Heart left ventricle (tissue), 16 donors: ENCODE measurements at regions not wholly inside any gene's neighbourhood (a gene's known extent, or its start where the extent isn't known, plus 50 kb on each side); places are given as distances from the start of the nearest gene placed in this dataset.
A peak's percentile ranks its signal among the peaks of the same experiment; 100 is the strongest.

Experiments used
- ATAC-seq, 4 donors: fragments of 200-7000 bp; cut with Tn5 transposase; one replicate each; pipeline ENCODE4 v1.9.1; 2020 to 2022; ENCODE audit warnings: moderate library complexity in 4 of 4, mild to moderate bottlenecking in 3 of 4, moderate number of reproducible peaks in 1 of 4
- DNase-seq, 5 donors: peaks; one replicate each; pipeline ENCODE4 v3.0.0-alpha.2; 2020
- H3K27ac ChIP-seq, 12 donors: fragments of 200-600 bp; sonication (generic) in 4 of 12; one replicate each; pipeline versions ENCODE4 v1.5.0 to v1.8.0; 2016 to 2022; ENCODE audit warnings: mild to moderate bottlenecking in 2 of 12
- H3K27me3 ChIP-seq, 9 donors: fragments of 200-600 bp; sonication (generic) in 2 of 9; one replicate each; pipeline versions ENCODE4 v1.5.1 to v1.8.0; 2016 to 2022; ENCODE audit warnings: mild to moderate bottlenecking in 3 of 9
- H3K36me3 ChIP-seq, 9 donors: fragments of 200-600 bp; sonication (generic) in 2 of 9; one replicate each; pipeline versions ENCODE4 v1.5.0 to v1.8.0; 2018 to 2022; ENCODE audit warnings: mild to moderate bottlenecking in 2 of 9
- H3K4me1 ChIP-seq, 12 donors: fragments of 200-600 bp; sonication (generic) in 4 of 12; one replicate each; pipeline versions ENCODE4 v1.5.0 to v1.8.0; 2016 to 2022; ENCODE audit warnings: mild to moderate bottlenecking in 3 of 12
- H3K4me3 ChIP-seq, 12 donors: fragments of 200-600 bp; sonication (generic) in 4 of 12; one replicate each; pipeline versions ENCODE4 v1.5.0 to v1.8.0; 2017 to 2022; ENCODE audit warnings: mild to moderate bottlenecking in 9 of 12, moderate library complexity in 4 of 12
- H3K9me3 ChIP-seq, 12 donors: fragments of 200-600 bp; sonication (generic) in 4 of 12; one replicate each; pipeline versions ENCODE4 v1.5.0 to v1.8.0; 2016 to 2022; ENCODE audit warnings: mild to moderate bottlenecking in 1 of 12
- CTCF ChIP-seq, 12 donors: fragments of 200-600 bp; sonication (generic) in 4 of 12; IDR thresholded peaks; one replicate each; pipeline versions ENCODE4 v1.5.0 to v1.8.0; 2018 to 2022; ENCODE audit warnings: antibody characterized with exemption in 12 of 12, mild to moderate bottlenecking in 5 of 12
- POLR2A ChIP-seq, 2 donors: fragments of 450-650 bp; IDR thresholded peaks; one replicate each; pipeline ENCODE4 v1.6.1; 2017; ENCODE audit warnings: antibody characterized with exemption in 2 of 2, mild to moderate bottlenecking in 2 of 2, moderate library complexity in 2 of 2
- WGBS, 4 donors: extraction: QIAGEN DNeasy Blood & Tissue Kit in 2 of 4; methylation state at CpG; one replicate each; pipeline versions ENCODE4 v1.1.5 to v1.1.7; 2013 to 2018; 5-methylcytosine and 5-hydroxymethylcytosine counted together
- intact Hi-C, 10 donors: fragments of 100-400 bp; cut with DNase I; formaldehyde crosslinking; loops; one replicate each; pipeline versions ENCODE4 v1.11.1 to v1.14.2; 2022
- donor health status: ischemic (EF 13 %, LVEDD 7.1; RV severe dilation, severe dysfunction).
- donor health status: healthy with polysubstance abuse.
- donor health status: DM: no; HTN: yes; CAD: no.
- donor health status: DM: no; HTN: no; CAD: no.
- donor health status: ischemic (EF 25% LVEDD 6.9; RV normal size, moderate dysfunction).
- donor health status: ischemic (EF 25% LVEDD 5.7; RV mildly dilated, moderate dysfunction).
- donor health status: healthy.
- donor health status: DM: yes; HTN: yes; CAD: no.
- donor health status: ischemic (EF 35%, LVEDD 5.7; RV mildly dilated, moderate dysfunction).
- donor health status: nonischemic (EF 11% LVEDD 7.7; RV severe dilation, severe dysfunction).
- donor health status: DM: yes; HTN: yes; CAD: no.
- donor health status: PGD.
- donor health status: ischemic (EF 29% LVEDD 5.4; RV normal size, mild dysfunction).
- donor health status: nonischemic (EF 23%, LVEDD 6.1; RV moderate dilation, normal function).

DNA sequence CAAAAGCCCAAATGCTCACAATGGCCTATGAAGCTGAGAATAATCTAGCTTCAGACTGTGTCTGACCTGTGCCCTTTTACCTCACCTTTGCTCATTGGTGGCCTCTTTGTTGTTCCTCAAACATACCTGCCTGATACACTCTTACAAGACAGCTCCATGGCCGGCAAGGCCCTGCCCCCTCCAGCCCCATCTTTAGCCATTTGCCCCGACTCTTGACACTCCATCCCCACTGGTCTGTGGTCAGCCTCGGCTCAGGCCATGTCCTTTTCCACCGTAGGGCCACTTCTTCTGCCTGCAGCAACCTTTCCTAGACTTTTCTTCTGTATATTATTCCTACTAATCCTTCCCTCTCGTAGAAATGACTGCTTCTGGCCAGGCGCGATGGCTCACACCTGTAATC lies 265.2 kb downstream of the RPS24 start:
- WGBS, 4 donors: 90 to 96% (median 94%) methylated on average over 7 of the region's 7 CpGs
- intact Hi-C loops: loop anchor here in 1 of 10 donors (10.0 kb wide), 2 partner anchors 254 to 356 kb away; no protein-coding TSS in a partner anchor
- Histone ChIP-seq H3K36me3 (no peaks in the 10 kb centered on the region), H3K27ac (peak overlapping the region in 2 of 12 donors; percentile 37 to 78), H3K27me3 (no peaks in the 10 kb centered on the region), H3K4me1 (peaks cover 0 to 24% (median 11%) of the 10 kb centered on the region in 12 donors), H3K4me3 (no peak overlapping the region), H3K9me3 (peaks cover 0 to 4% (median 0%) of the 10 kb centered on the region in 12 donors)
- ATAC-seq (no peak), DNase-seq (no peak)
- TF ChIP-seq POLR2A (IDR thresholded peaks at IDR 0.05) (no peak), CTCF (IDR thresholded peaks at IDR 0.05) (no peak)

GRCh38 chr10:78299851-78300468 lies 266.3 kb downstream of the RPS24 start:
- Histone ChIP-seq H3K27ac (peak overlapping the region in 6 of 12 donors; percentile 25 to 78 (median 48)), H3K4me1 (peaks cover 0 to 24% (median 11%) of the 10 kb centered on the region in 12 donors), H3K27me3 (no peaks in the 10 kb centered on the region), H3K36me3 (no peaks in the 10 kb centered on the region), H3K9me3 (peaks cover 0 to 4% (median 0%) of the 10 kb centered on the region in 12 donors), H3K4me3 (no peak overlapping the region)
- DNase-seq (peak in 4 of 5 donors; percentile 36 to 60 (median 40)), ATAC-seq (no peak)
- intact Hi-C loops: loop anchor here in 9 of 10 donors (5.0 to 10.0 kb wide), 12 partner anchors 88 to 897 kb away; partner anchors contain the start of gene ZMIZ1 (in 1 of the 9)
- no peak for TF ChIP-seq CTCF (IDR thresholded peaks at IDR 0.05)
- no peak for TF ChIP-seq POLR2A (IDR thresholded peaks at IDR 0.05)
- 86 to 93% (median 88%) methylated on average over 9 of the region's 9 CpGs for WGBS, 4 donors

GRCh38 chr10:78300526-78300925 lies 266.9 kb downstream of the RPS24 start:
- Histone ChIP-seq H3K36me3 (no peaks in the 10 kb centered on the region), H3K4me1 (peaks cover 0 to 24% (median 11%) of the 10 kb centered on the region in 12 donors), H3K9me3 (peaks cover 0 to 4% (median 0%) of the 10 kb centered on the region in 12 donors), H3K4me3 (no peak overlapping the region), H3K27me3 (no peaks in the 10 kb centered on the region), H3K27ac (peak overlapping the region in 2 of 12 donors; percentile 14 to 78)
- TF ChIP-seq POLR2A (IDR thresholded peaks at IDR 0.05): no peak
- ATAC-seq (no peak), DNase-seq (peak in 1 of 5 donors; percentile 1)
- intact Hi-C loops: loop anchor here in 9 of 10 donors (5.0 to 10.0 kb wide), 12 partner anchors 88 to 897 kb away; partner anchors contain the start of gene ZMIZ1 (in 1 of the 9)
- 95 to 100% (median 99%) methylated on average over 2 of the region's 2 CpGs for WGBS, 4 donors

- H3K27ac ChIP-seq: no peak overlapping the region
These were observed 267.8 kb downstream of the RPS24 start for GRCh38 chr10:78301481-78301880.

More at GRCh38 chr10:78301481-78301880, 267.8 kb downstream of the RPS24 start:
- Histone ChIP-seq H3K9me3 (peaks cover 0 to 4% (median 0%) of the 10 kb centered on the region in 12 donors), H3K27me3 (no peaks in the 10 kb centered on the region), H3K4me1 (peaks cover 0 to 22% (median 11%) of the 10 kb centered on the region in 12 donors), H3K4me3 (no peak overlapping the region), H3K36me3 (no peaks in the 10 kb centered on the region)
- TF ChIP-seq CTCF (IDR thresholded peaks at IDR 0.05): no peak
- no peak for TF ChIP-seq POLR2A (IDR thresholded peaks at IDR 0.05)
- intact Hi-C loops: loop anchor here in 9 of 10 donors (5.0 to 10.0 kb wide), 12 partner anchors 89 to 896 kb away; partner anchors contain the start of gene ZMIZ1 (in 1 of the 9)
- ATAC-seq (no peak), DNase-seq (peak in 1 of 5 donors; percentile 6)
- WGBS, 4 donors: 68 to 79% (median 76%) methylated on average over 10 of the region's 10 CpGs
